Trophoblast cell (in vitro differentiated cells and primary cell): ENCODE measurements at regions not wholly inside any gene's neighbourhood (a gene's known extent, or its start where the extent isn't known, plus 50 kb on each side); places are given as distances from the start of the nearest gene placed in this dataset.

Experiments used
- DNase-seq, 2 donors: peaks; one replicate each; pipeline ENCODE4 v3.0.0-alpha.2; 2016
- H2AFZ ChIP-seq: 2 replicates; pipeline ENCODE4 v1.6.1; 2013; ENCODE audit warnings: low read length, moderate library complexity, mild to moderate bottlenecking; ENCODE audit not compliant: insufficient read depth, poor library complexity
- H2AK5ac ChIP-seq: 2 replicates; pipeline ENCODE4 v1.6.1; 2013; ENCODE audit warnings: mild to moderate bottlenecking, low read length
- H2BK120ac ChIP-seq: 2 replicates; pipeline ENCODE4 v1.6.1; 2013; ENCODE audit warnings: low read length, mild to moderate bottlenecking, moderate library complexity; ENCODE audit not compliant: insufficient read depth, poor library complexity
- H2BK12ac ChIP-seq: 2 replicates; pipeline ENCODE4 v1.6.1; 2013; ENCODE audit warnings: mild to moderate bottlenecking, low read length, moderate library complexity
- H2BK5ac ChIP-seq: 2 replicates; pipeline ENCODE4 v1.6.1; 2013; ENCODE audit warnings: low read length, low read depth, moderate library complexity, mild to moderate bottlenecking; ENCODE audit not compliant: poor library complexity
- H3K14ac ChIP-seq: 2 replicates; pipeline ENCODE4 v1.6.1; 2013; ENCODE audit warnings: mild to moderate bottlenecking, low read length
- H3K18ac ChIP-seq: 2 replicates; pipeline ENCODE4 v1.6.1; 2013; ENCODE audit warnings: mild to moderate bottlenecking, low read length
- H3K23ac ChIP-seq: 2 replicates; pipeline ENCODE4 v1.6.1; 2013; ENCODE audit warnings: low read length
- H3K27ac ChIP-seq: 2 replicates; pipeline ENCODE4 v1.5.1; 2013; ENCODE audit warnings: low read depth, mild to moderate bottlenecking, inconsistent platforms, low read length, moderate library complexity
- H3K27me3 ChIP-seq: 2 replicates; pipeline ENCODE4 v1.6.1; 2013; ENCODE audit warnings: inconsistent platforms, mild to moderate bottlenecking, low read length, moderate library complexity; ENCODE audit not compliant: insufficient read depth
- H3K36me3 ChIP-seq, 2 experiments: 1 replicate in 1 of 2; 2 replicates in 1 of 2; pipeline ENCODE4 v1.6.1; 2013; ENCODE audit warnings: low read length in 2 of 2, mild to moderate bottlenecking in 2 of 2, moderate library complexity in 1 of 2; ENCODE audit not compliant: insufficient read depth in 2 of 2, control insufficient read depth in 1 of 2
- H3K4ac ChIP-seq: 2 replicates; pipeline ENCODE4 v1.6.1; 2013; ENCODE audit warnings: low read depth, mild to moderate bottlenecking, low read length, moderate library complexity
- H3K4me1 ChIP-seq, 2 experiments: 1 replicate in 1 of 2; 2 replicates in 1 of 2; pipeline ENCODE4 v1.6.1; 2013; ENCODE audit warnings: low read length in 2 of 2, mild to moderate bottlenecking in 2 of 2, moderate library complexity in 1 of 2; ENCODE audit not compliant: insufficient read depth in 2 of 2, control insufficient read depth in 1 of 2
- H3K4me2 ChIP-seq: 2 replicates; pipeline ENCODE4 v1.6.1; 2013; ENCODE audit warnings: inconsistent platforms, mild to moderate bottlenecking, low read length, moderate library complexity
- H3K4me3 ChIP-seq: 2 replicates; pipeline ENCODE4 v1.5.1; 2013; ENCODE audit warnings: mild to moderate bottlenecking, low read depth, low read length, inconsistent platforms
- H3K79me1 ChIP-seq: one replicate; pipeline ENCODE4 v1.6.1; 2013; ENCODE audit warnings: low read length
- H3K79me2 ChIP-seq: 2 replicates; pipeline ENCODE4 v1.6.1; 2013; ENCODE audit warnings: low read length, mild to moderate bottlenecking; ENCODE audit not compliant: control insufficient read depth, insufficient read depth, poor library complexity
- H3K9ac ChIP-seq: 2 replicates; pipeline ENCODE4 v1.6.1; 2013; ENCODE audit warnings: mild to moderate bottlenecking, low read length
- H3K9me3 ChIP-seq: 2 replicates; pipeline ENCODE4 v1.6.1; 2013; ENCODE audit warnings: low read depth, mild to moderate bottlenecking, control low read depth, inconsistent platforms, low read length; ENCODE audit not compliant: insufficient read depth
- H4K12ac ChIP-seq: 2 replicates; pipeline ENCODE4 v1.6.1; 2013; ENCODE audit warnings: low read depth, mild to moderate bottlenecking, low read length, moderate library complexity
- H4K8ac ChIP-seq: 2 replicates; pipeline ENCODE4 v1.6.1; 2013; ENCODE audit warnings: low read depth, mild to moderate bottlenecking, low read length, moderate library complexity
- H4K91ac ChIP-seq: one replicate; pipeline ENCODE4 v1.6.1; 2013; ENCODE audit warnings: low read depth, mild to moderate bottlenecking, low read length, moderate library complexity
- WGBS: extraction: QIAGEN DNeasy Blood & Tissue Kit; methylation state at CpG from one replicate; pipeline ENCODE4 v1.1.7; 2013; ENCODE audit warnings: missing lambda C conversion rate; ENCODE audit not compliant: insufficient read length, insufficient coverage; ENCODE audit errors: extremely low coverage; 5-methylcytosine and 5-hydroxymethylcytosine counted together

- H2AFZ ChIP-seq: no peak overlapping the region
- H3K9me3 ChIP-seq: no peaks in the 10 kb centered on the region
- no peaks in the 10 kb centered on the region for H3K36me3 ChIP-seq
- no peaks in the 10 kb centered on the region for H3K4me1 ChIP-seq
- no peak overlapping the region for H3K4me2 ChIP-seq
- H2BK120ac ChIP-seq: no peak overlapping the region
- no peak overlapping the region for H3K9ac ChIP-seq
- H4K8ac ChIP-seq: no peak overlapping the region
- DNase-seq: no peak
- WGBS: no CpG with 5 or more reads among the region's 8 CpGs
- no peaks in the 10 kb centered on the region for H3K27me3 ChIP-seq
- no peak overlapping the region for H3K18ac ChIP-seq
- no peak overlapping the region for H3K14ac ChIP-seq
- no peak overlapping the region for H3K23ac ChIP-seq
- no peak overlapping the region for H2BK12ac ChIP-seq
- no peak overlapping the region for H4K12ac ChIP-seq
- H2AK5ac ChIP-seq: no peak overlapping the region
- H4K91ac ChIP-seq: no peak overlapping the region
- no peak overlapping the region for H3K4ac ChIP-seq
- no peak overlapping the region for H2BK5ac ChIP-seq
- no peak overlapping the region for H3K4me3 ChIP-seq
- no peak overlapping the region for H3K27ac ChIP-seq
- no peaks in the 10 kb centered on the region for H3K79me1 ChIP-seq
- no peaks in the 10 kb centered on the region for H3K79me2 ChIP-seq
Observed at GRCh38 chr6:11865680-11866300, 87.2 kb upstream of the ADTRP start.

DNA sequence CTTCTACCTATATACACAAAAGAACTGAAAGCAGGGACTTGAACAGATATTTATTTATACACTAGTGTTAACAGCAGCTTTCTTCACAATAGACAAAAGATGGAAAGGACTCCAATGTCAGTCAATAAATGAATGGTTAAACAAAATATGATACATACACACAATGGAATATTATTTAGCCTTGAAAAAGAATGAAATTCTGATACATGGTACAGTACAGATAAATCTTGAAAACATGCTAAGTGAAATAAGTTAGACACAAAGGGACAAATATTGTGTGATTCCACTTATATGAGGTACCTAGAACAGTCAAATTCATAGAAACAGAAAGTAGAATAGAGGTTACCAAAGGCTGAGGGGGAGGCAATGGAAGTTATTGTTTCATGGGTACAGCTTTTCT lies 79.8 kb upstream of the ADTRP start:
- Histone ChIP-seq H4K91ac (no peak overlapping the region), H3K27me3 (no peaks in the 10 kb centered on the region), H4K8ac (no peak overlapping the region), H3K4me2 (no peak overlapping the region), H3K14ac (no peak overlapping the region), H3K4me1 (no peaks in the 10 kb centered on the region), H3K4ac (no peak overlapping the region), H3K79me1 (no peaks in the 10 kb centered on the region), H2BK120ac (no peak overlapping the region), H2BK5ac (no peak overlapping the region), H3K27ac (no peak overlapping the region), H3K18ac (no peak overlapping the region), H3K9ac (no peak overlapping the region), H2BK12ac (no peak overlapping the region), H3K9me3 (no peaks in the 10 kb centered on the region), H2AK5ac (no peak overlapping the region), H3K36me3 (no peaks in the 10 kb centered on the region), H3K23ac (no peak overlapping the region), H2AFZ (no peak overlapping the region), H3K79me2 (no peaks in the 10 kb centered on the region), H3K4me3 (no peak overlapping the region), H4K12ac (no peak overlapping the region)
- DNase-seq: no peak

GRCh38 chr6:11855743-11856142 lies 77.1 kb upstream of the ADTRP start:
- no peaks in the 10 kb centered on the region for H3K27me3 ChIP-seq
- H2BK12ac ChIP-seq: no peak overlapping the region
- DNase-seq: no peak
- no peaks in the 10 kb centered on the region for H3K36me3 ChIP-seq
- no peak overlapping the region for H3K9ac ChIP-seq
- H3K27ac ChIP-seq: no peak overlapping the region
- no peaks in the 10 kb centered on the region for H3K4me1 ChIP-seq
- no peak overlapping the region for H3K18ac ChIP-seq
- no peaks in the 10 kb centered on the region for H3K79me2 ChIP-seq
- no peak overlapping the region for H3K4ac ChIP-seq
- H3K4me2 ChIP-seq: no peak overlapping the region
- H2BK120ac ChIP-seq: no peak overlapping the region
- no peak overlapping the region for H2AK5ac ChIP-seq
- H4K8ac ChIP-seq: no peak overlapping the region
- H3K79me1 ChIP-seq: no peaks in the 10 kb centered on the region
- H3K23ac ChIP-seq: no peak overlapping the region
- whole genome bisulfite sequencing: no CpG with 5 or more reads among the region's 4 CpGs
- H2AFZ ChIP-seq: no peak overlapping the region
- no peak overlapping the region for H4K12ac ChIP-seq
- H3K9me3 ChIP-seq: no peaks in the 10 kb centered on the region
- no peak overlapping the region for H2BK5ac ChIP-seq
- no peak overlapping the region for H3K14ac ChIP-seq
- H4K91ac ChIP-seq: no peak overlapping the region
- no peak overlapping the region for H3K4me3 ChIP-seq

DNA sequence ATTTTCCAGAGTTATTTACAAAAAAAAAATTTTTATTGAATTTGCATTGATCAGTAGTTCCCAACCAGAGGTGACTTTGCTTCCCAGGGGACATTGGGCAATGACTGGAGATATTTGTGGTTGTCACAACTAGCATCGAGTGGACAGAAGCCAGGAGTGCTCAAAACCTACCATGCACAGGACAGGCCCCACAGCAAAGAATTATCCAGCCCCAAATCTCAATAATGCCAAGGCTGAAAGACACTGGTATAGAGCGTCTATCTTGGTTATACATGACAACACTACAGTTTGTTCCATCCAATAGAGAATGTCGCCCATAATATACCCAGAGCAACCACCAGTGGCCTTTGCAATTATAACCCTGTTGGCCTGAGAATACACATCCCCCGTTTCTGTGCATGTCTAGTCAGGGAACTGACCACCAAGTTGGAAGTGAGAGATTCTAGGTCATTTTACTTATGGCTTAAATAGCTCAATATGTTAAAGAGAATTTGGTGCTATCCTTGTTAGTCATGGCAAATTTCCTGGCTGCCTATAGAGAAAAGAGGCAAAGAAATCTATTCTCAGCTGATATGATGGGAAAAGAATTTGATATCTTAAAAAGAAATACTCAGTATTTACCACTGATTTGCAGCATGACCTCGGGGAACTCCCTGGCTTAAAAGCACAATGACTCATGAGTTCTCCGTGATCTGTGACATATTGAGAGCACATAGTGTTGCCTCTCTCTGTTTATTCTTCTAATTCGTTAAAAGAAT lies 76.0 kb upstream of the ADTRP start:
- Histone ChIP-seq H3K79me2 (no peaks in the 10 kb centered on the region), H3K14ac (no peak overlapping the region), H3K79me1 (no peaks in the 10 kb centered on the region), H3K4me2 (no peak overlapping the region), H4K12ac (no peak overlapping the region), H3K4ac (no peak overlapping the region), H2AFZ (no peak overlapping the region), H3K23ac (no peak overlapping the region), H2BK120ac (no peak overlapping the region), H3K4me1 (no peaks in the 10 kb centered on the region), H3K9ac (no peak overlapping the region), H3K18ac (no peak overlapping the region), H4K8ac (no peak overlapping the region), H4K91ac (no peak overlapping the region), H2BK5ac (no peak overlapping the region), H2AK5ac (no peak overlapping the region), H3K27ac (no peak overlapping the region), H3K4me3 (no peak overlapping the region), H3K27me3 (no peaks in the 10 kb centered on the region), H3K36me3 (no peaks in the 10 kb centered on the region), H2BK12ac (no peak overlapping the region), H3K9me3 (no peaks in the 10 kb centered on the region)
- WGBS: no CpG with 5 or more reads among the region's 7 CpGs
- peak in 1 of 2 donors; percentile 36 for DNase-seq
